GM12878 (cell line): ENCODE measurements at regions not wholly inside any gene's neighbourhood (a gene's known extent, or its start where the extent isn't known, plus 50 kb on each side); places are given as distances from the start of the nearest gene placed in this dataset.

Experiments used
- ATAC-seq: fragments of 200-7000 bp; cut with Tn5 transposase; 3 replicates; pipeline ENCODE4 v1.9.1; 2020; ENCODE audit warnings: mild to moderate bottlenecking, moderate library complexity
- BruUV-seq: library from RNA; stranded (reverse); fragments of 400-500 nt; replicated peaks from 2 replicates; lab custom pipeline; 2021; lab: Mats Ljungman, UMichigan
- CTCF ChIA-PET: fragments of 300-600 bp; sonication (Branson Sonifier 250); formaldehyde crosslinking; extraction: SDS; loops from one replicate; lab custom pipeline; 2021; ENCODE audit warnings: inconsistent platforms; lab: Yijun Ruan, JAX
- POLR2A ChIA-PET: fragments of 350-600 bp; formaldehyde crosslinking; extraction: SDS; loops from one replicate; lab custom pipeline; 2021; ENCODE audit warnings: inconsistent platforms; lab: Charles Lee
- RAD21 ChIA-PET: fragments of 300-600 bp; sonication (Branson Sonifier 250); formaldehyde crosslinking; loops from one replicate; lab custom pipeline; 2023; ENCODE audit warnings: antibody characterized with exemption; ENCODE audit not compliant: unreplicated experiment; lab: Charles Lee
- SMC1A ChIA-PET: fragments of 300-600 bp; sonication (Branson Sonifier 250); formaldehyde crosslinking; loops from one replicate; lab custom pipeline; 2023; ENCODE audit not compliant: unreplicated experiment, uncharacterized antibody; lab: Charles Lee
- DNase-seq: peaks from one replicate; pipeline ENCODE4 v3.0.0-alpha.2; 2011; ENCODE audit warnings: low read depth, low spot score
- FAIRE-seq: peaks from 3 replicates; lab custom pipeline; 2011; peaks lifted over from hg19 to GRCh38; lab: Jason Lieb, UNC
- H2AFZ ChIP-seq: 2 replicates; pipeline ENCODE4 v1.6.0; 2011; ENCODE audit warnings: low read depth, low read length, control low read depth; ENCODE audit not compliant: control insufficient read depth
- H3K27ac ChIP-seq: 2 replicates; pipeline ENCODE4 v1.5.1; 2011; ENCODE audit warnings: control low read depth; ENCODE audit not compliant: control insufficient read depth, insufficient read depth
- H3K27me3 ChIP-seq, 2 experiments: replicated peaks in 1 of 2; 2 replicates each; pipeline versions ENCODE4 v1.6.0 to v1.6.1; 2011; ENCODE audit warnings: low read length in 1 of 2; ENCODE audit not compliant: control insufficient read depth in 2 of 2, insufficient read depth in 2 of 2
- H3K36me3 ChIP-seq, 2 experiments: 2 replicates each; pipeline ENCODE4 v1.5.1; 2011; ENCODE audit warnings: low read length in 1 of 2; ENCODE audit not compliant: control insufficient read depth in 2 of 2, insufficient read depth in 2 of 2
- H3K4me1 ChIP-seq: 2 replicates; pipeline ENCODE4 v1.6.1; 2011; ENCODE audit warnings: mild to moderate bottlenecking, low read length, moderate library complexity, mixed read lengths; ENCODE audit not compliant: control insufficient read depth, insufficient read depth
- H3K4me2 ChIP-seq: 2 replicates; pipeline ENCODE4 v1.6.0; 2011; ENCODE audit warnings: control low read depth; ENCODE audit not compliant: control insufficient read depth, insufficient read depth
- H3K4me3 ChIP-seq: fragments of 200-600 bp; sonication (generic); 2 replicates; pipeline ENCODE4 v1.5.1; 2016
- H3K79me2 ChIP-seq: 2 replicates; pipeline ENCODE4 v1.6.0; 2011; ENCODE audit warnings: low read length; ENCODE audit not compliant: control insufficient read depth, insufficient read depth
- H3K9ac ChIP-seq: 2 replicates; pipeline ENCODE4 v1.8.0; 2011; ENCODE audit warnings: low read length, control low read depth, mixed read lengths; ENCODE audit not compliant: control insufficient read depth, insufficient read depth
- H3K9me3 ChIP-seq: replicated peaks from 3 replicates; pipeline ENCODE4 v1.5.1; 2011; ENCODE audit warnings: mild to moderate bottlenecking, low read length; ENCODE audit not compliant: control insufficient read depth, insufficient read depth
- H4K20me1 ChIP-seq: 2 replicates; pipeline ENCODE4 v1.6.0; 2011; ENCODE audit not compliant: control insufficient read depth, insufficient read depth
- CBX3 ChIP-seq: fragments of 200-600 bp; sonication (generic); IDR thresholded peaks from 2 replicates; pipeline ENCODE4 v1.6.1; 2016; ENCODE audit warnings: low read depth, borderline replicate concordance
- CEBPZ ChIP-seq: fragments of 150-350 bp; IDR thresholded peaks from 2 replicates; pipeline ENCODE4 v1.6.1; 2016; ENCODE audit warnings: low read depth, low read length
- CHD1 ChIP-seq: IDR thresholded peaks from 2 replicates; pipeline ENCODE4 v1.6.1; 2012; ENCODE audit warnings: low read depth, low read length, improper control_type of control experiment
- E2F4 ChIP-seq: IDR thresholded peaks from 2 replicates; pipeline ENCODE4 v1.6.1; 2012; ENCODE audit warnings: low read depth, low read length, improper control_type of control experiment
- E4F1 ChIP-seq: fragments of 450-650 bp; IDR thresholded peaks from 2 replicates; pipeline ENCODE4 v1.6.1; 2018; ENCODE audit warnings: borderline replicate concordance, mild to moderate bottlenecking; ENCODE audit not compliant: partially characterized antibody
- IRF5 ChIP-seq: fragments of 450-650 bp; IDR thresholded peaks from 2 replicates; pipeline ENCODE4 v1.6.1; 2017; ENCODE audit warnings: borderline replicate concordance
- MEF2A ChIP-seq: IDR thresholded peaks from 2 replicates; pipeline ENCODE4 v1.6.1; 2011; ENCODE audit warnings: low read depth, mild to moderate bottlenecking, low read length, moderate library complexity; ENCODE audit not compliant: insufficient read depth
- MYB ChIP-seq: fragments of 150-350 bp; IDR thresholded peaks from 2 replicates; pipeline ENCODE4 v1.6.1; 2014; ENCODE audit warnings: mild to moderate bottlenecking, low read depth, low read length, borderline replicate concordance
- MYC ChIP-seq: IDR thresholded peaks from 2 replicates; pipeline ENCODE4 v1.6.1; 2011; ENCODE audit warnings: mild to moderate bottlenecking, low read length, moderate library complexity, inconsistent platforms; ENCODE audit not compliant: insufficient read depth, insufficient replicate concordance, insufficient read length, severe bottlenecking
- NFYB ChIP-seq: IDR thresholded peaks from 2 replicates; pipeline ENCODE4 v1.6.1; 2011; ENCODE audit warnings: low read depth, mild to moderate bottlenecking, low read length, improper control_type of control experiment, moderate library complexity; ENCODE audit not compliant: insufficient read depth
- SREBF1 ChIP-seq: IDR thresholded peaks from 2 replicates; pipeline ENCODE4 v1.6.1; 2012; ENCODE audit warnings: mild to moderate bottlenecking, low read length
- STAT1 ChIP-seq: fragments of 450-650 bp; conservative IDR thresholded peaks from 2 replicates; pipeline ENCODE4 v1.6.1; 2014; ENCODE audit warnings: antibody characterized with exemption, mild to moderate bottlenecking
- TCF12 ChIP-seq: IDR thresholded peaks from 2 replicates; pipeline ENCODE4 v1.6.1; 2011; ENCODE audit warnings: low read depth, mild to moderate bottlenecking, low read length
- USF1 ChIP-seq: IDR thresholded peaks from 2 replicates; pipeline ENCODE4 v1.6.1; 2011; ENCODE audit warnings: borderline replicate concordance, low read depth, mild to moderate bottlenecking, moderate library complexity, mixed read lengths, low read length; ENCODE audit not compliant: insufficient read depth; ENCODE audit errors: extremely low read length
- ZNF384 ChIP-seq: IDR thresholded peaks from 2 replicates; pipeline ENCODE4 v1.6.1; 2012; ENCODE audit warnings: low read depth, mild to moderate bottlenecking, low read length, improper control_type of control experiment, borderline replicate concordance
- ZNF622 ChIP-seq: fragments of 450-650 bp; IDR thresholded peaks from 2 replicates; pipeline ENCODE4 v1.6.1; 2017; ENCODE audit warnings: mild to moderate bottlenecking, inconsistent platforms
- WGBS: methylation state at CpG from one replicate; pipeline ENCODE4 v1.1.6; 2016; ENCODE audit warnings: low lambda C conversion rate; ENCODE audit not compliant: insufficient replicate concordance, insufficient coverage; ENCODE audit errors: missing lambda C conversion rate; 5-methylcytosine and 5-hydroxymethylcytosine counted together
- in situ Hi-C: fragments of 300-500 bp; cut with MboI; formaldehyde crosslinking; loops from 9 replicates; pipeline ENCODE4 v1.14.3; 2018; ENCODE audit warnings: mixed read lengths
- intact Hi-C: fragments of 100-400 bp; cut with micrococcal nuclease; formaldehyde crosslinking; loops from one replicate; pipeline ENCODE4 v1.14.2; 2022; ENCODE audit not compliant: unreplicated experiment

- RAD21 ChIA-PET: no interaction called here
- in situ Hi-C loops (no loop called here), intact Hi-C loops (no loop called here)
- H2AFZ ChIP-seq: no peak overlapping the region
- 11% methylated on average over 5 of the region's 5 CpGs for whole genome bisulfite sequencing
- no peak for ATAC-seq
- DNase-seq: no peak
- CTCF ChIA-PET: no interaction called here
- H3K36me3 ChIP-seq: no peaks in the 10 kb centered on the region
- FAIRE-seq: no peak
- H3K27ac ChIP-seq: no peak overlapping the region
- H3K9ac ChIP-seq: no peak overlapping the region
- no peaks in the 10 kb centered on the region for H4K20me1 ChIP-seq
- no peak overlapping the region for H3K4me2 ChIP-seq
- no peaks in the 10 kb centered on the region for H3K27me3 ChIP-seq
- SMC1A ChIA-PET: no interaction called here
- POLR2A ChIA-PET: no interaction called here
- H3K79me2 ChIP-seq: no peaks in the 10 kb centered on the region
- H3K9me3 ChIP-seq: no peaks in the 10 kb centered on the region
- no TSS peak for BruUV-seq
- no peaks in the 10 kb centered on the region for H3K4me1 ChIP-seq
- no peak overlapping the region for H3K4me3 ChIP-seq
- TF ChIP-seq ZNF384: no peak
- TF ChIP-seq USF1: no peak
- no peak for TF ChIP-seq IRF5
- no peak for TF ChIP-seq CEBPZ
- no peak for TF ChIP-seq MYB
- no peak for TF ChIP-seq CHD1
- TF ChIP-seq ZNF622: no peak
- TF ChIP-seq STAT1: no peak
- no peak for TF ChIP-seq MEF2A
- no peak for TF ChIP-seq NFYB
- no peak for TF ChIP-seq MYC
- no peak for TF ChIP-seq E4F1
- no peak for TF ChIP-seq CBX3
- TF ChIP-seq TCF12: no peak
- TF ChIP-seq SREBF1: no peak
- TF ChIP-seq E2F4: no peak
Observed at GRCh38 chr13:107562203-107562602, 653.1 kb downstream of the LIG4 start.
